Hematopoietic multipotent progenitor cell treated with erythropoietin and hydrocortisone succinate and interleukin-3 and kit ligand, for 6 days (in vitro differentiated cells): ENCODE measurements at regions not wholly inside any gene's neighbourhood (a gene's known extent, or its start where the extent isn't known, plus 50 kb on each side); places are given as distances from the start of the nearest gene placed in this dataset.
A peak's percentile ranks its signal among the peaks of the same experiment; 100 is the strongest.
"Not testable (repeated sequence)": the region's sequence is repeated elsewhere in the genome, so short reads cannot be mapped to it uniquely, and the experiment has no call there.

ENCODE experiments used
- DNase-seq: peaks from one replicate; pipeline ENCODE4 v3.0.0-alpha.2; 2015

DNA sequence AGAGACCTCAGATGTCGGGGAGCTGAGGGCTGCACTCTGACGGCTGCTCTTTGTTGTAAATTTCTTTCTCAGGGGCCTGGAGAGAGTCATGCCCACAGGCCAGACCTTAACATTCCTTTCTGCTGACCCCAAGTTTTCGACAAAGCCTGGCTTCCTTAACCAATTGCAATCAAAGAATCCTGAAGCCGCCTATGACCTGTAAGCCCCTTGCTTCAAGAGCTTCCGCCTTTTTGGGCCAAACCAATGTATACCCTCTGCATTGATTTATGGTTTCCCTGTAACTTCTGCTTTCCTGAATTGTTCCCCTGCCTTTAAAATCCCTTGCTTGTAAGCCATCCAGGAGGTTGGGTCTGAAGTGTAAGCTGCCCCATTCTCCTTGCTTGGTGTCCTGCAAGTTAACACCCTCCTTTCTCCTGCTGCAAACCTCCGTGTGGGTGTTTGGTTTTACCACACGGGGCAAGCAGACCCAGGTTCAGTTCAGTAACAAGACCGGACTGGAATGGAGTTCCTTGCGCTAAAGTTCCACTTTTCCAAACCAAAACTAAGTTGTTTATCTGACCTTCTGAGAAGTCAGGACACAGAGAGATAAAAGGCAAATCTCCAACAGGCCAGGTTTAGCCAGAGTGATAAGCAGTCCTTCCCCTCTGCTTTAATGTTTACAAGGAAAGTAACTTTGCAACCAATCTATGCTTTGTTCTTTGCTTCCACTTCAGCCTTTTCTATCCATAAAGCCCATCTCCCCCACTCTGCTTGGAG lies 141.6 kb downstream of the KCNJ12 start:
- DNase-seq = peak; percentile 5

- no peak for DNase-seq
Observed at GRCh38 chr17:21522755-21523336, 146.7 kb downstream of the KCNJ12 start.

- DNase-seq = no peak
Observed at GRCh38 chr17:21523497-21524210, 147.5 kb downstream of the KCNJ12 start.

DNA sequence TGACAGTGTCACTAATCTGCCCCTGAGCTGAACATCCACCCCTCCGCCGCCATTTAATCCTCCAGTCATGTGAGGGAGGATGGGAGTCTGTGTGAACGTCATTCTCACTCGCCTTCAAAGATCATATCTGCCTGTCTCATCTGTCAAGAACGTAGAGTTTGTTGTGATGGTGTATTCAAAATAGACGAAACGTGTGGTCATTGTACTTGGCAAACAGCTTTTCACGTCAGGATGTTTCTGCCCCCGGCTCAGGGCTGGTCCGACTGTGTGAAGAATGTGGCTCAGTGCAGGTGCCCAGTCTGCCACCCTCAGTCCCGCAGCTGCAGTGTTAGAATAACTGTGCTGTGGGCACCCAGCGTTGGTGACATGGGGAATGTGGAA lies 148.0 kb downstream of the KCNJ12 start:
- DNase-seq = no peak

DNA sequence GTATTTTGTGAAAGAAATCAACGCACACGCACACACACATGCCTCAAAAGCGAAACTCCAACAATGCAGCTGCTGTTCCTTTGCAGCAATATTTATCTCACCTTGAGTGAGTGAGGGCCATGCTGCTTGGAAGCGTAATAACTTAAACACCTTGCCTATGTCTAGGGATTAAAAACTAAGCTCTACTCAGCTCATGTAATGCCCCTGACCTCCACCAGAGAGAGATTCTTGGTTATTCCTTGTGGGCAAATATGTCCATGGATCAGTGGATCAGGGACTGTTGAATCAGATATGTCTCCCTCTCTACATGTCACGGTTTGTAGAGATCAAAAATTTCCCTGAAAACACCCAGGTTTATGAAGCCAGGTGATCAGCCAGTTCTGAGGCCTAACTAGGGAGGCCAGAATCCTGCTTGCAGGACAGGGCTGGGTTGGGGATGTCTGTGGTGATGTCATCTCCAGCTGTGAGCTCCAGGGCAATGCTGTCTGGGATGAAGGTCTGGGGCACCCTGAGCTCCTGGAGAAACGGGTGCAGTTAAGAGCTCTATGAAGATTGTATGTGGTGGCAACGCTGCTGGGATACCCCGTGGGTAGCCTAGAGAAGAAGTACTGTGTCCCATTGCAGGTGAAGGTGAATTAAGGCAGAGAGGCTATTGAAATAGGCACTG lies 149.4 kb downstream of the KCNJ12 start:
- DNase-seq = no peak

- no peak for DNase-seq
Observed at GRCh38 chr17:21528031-21528695, 152.0 kb downstream of the KCNJ12 start.

GRCh38 chr17:21530311-21530710 lies 154.2 kb downstream of the KCNJ12 start:
- DNase-seq = no peak

- no peak for DNase-seq
Observed at GRCh38 chr17:21530841-21531240, 154.7 kb downstream of the KCNJ12 start.

DNA sequence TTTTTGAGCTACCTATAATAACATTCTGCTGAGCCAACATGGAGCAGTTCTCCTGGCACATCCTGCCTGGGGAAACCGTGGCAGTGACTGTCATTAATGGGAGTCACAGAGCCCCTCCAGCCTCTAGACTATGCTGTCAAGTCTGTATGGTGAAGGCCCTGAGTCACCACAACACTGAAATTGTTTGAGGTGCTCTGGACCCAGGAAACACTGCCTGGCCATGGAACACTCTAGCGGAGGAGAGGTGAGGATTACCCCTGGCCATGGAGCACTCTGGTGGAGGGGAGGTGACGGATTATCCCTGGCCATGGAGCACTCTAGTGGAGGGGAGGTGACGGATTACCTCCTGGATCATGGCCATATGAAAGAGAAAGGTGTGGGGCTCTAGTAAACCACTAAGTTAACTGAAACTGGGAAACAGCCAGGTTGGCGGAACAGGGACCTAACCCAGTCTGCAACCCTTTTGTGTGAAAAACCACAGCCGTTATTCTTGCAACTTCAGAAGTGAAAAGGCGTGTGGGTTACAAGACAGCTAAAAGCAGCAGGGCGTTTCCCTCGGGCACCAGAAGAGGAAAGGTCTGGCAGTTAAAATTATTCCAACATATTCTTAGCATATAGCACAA lies 156.7 kb downstream of the KCNJ12 start:
- DNase-seq = no peak

- DNase-seq = no peak
Observed at GRCh38 chr17:21535686-21536375, 156.5 kb upstream of the KCNJ18 start.

DNA sequence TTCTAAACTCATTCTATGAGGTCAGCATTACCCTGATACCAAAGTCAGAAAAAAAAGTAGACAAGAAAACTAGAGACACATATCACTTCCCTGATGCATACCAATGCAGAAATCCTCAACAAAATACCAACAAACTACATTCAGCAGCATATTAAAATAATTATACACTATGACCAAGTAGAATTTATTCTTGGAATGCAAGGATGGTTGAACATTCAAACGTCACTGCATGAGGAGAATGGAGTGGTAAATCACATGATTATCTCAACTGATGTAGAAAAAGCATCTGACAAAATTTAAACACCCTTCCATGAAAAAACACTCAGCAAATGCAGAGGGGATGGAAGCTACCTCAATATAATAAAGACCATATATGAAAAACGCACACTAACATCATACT lies 155.0 kb upstream of the KCNJ18 start:
- DNase-seq = no peak

- DNase-seq = no peak
Observed at GRCh38 chr17:21538615-21539014, 153.7 kb upstream of the KCNJ18 start.

- DNase-seq = no peak
Observed at GRCh38 chr17:21539146-21539545, 153.2 kb upstream of the KCNJ18 start.

DNA sequence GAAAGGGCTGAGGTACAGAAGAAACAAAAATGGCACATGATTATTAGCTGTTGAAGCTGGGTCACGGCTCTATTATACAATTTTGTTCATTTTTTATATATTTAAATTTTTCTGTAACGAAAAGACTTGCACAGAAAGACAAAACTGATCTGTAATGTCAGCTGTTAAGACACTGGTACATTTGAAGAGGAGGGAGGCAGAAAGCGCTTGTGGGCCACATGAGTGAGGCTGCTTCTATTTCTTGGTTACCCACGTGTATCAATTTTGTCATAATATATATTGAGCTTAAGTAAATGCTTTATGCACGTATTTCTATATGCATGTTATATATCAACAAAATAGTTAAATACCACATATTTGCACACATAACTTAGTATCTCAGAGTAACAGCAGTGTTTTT lies 151.8 kb upstream of the KCNJ18 start:
- DNase-seq = no peak

GRCh38 chr17:21542070-21542469 lies 150.3 kb upstream of the KCNJ18 start:
- no peak for DNase-seq

GRCh38 chr17:21542991-21543390 lies 149.3 kb upstream of the KCNJ18 start:
- DNase-seq = peak; percentile 5

DNA sequence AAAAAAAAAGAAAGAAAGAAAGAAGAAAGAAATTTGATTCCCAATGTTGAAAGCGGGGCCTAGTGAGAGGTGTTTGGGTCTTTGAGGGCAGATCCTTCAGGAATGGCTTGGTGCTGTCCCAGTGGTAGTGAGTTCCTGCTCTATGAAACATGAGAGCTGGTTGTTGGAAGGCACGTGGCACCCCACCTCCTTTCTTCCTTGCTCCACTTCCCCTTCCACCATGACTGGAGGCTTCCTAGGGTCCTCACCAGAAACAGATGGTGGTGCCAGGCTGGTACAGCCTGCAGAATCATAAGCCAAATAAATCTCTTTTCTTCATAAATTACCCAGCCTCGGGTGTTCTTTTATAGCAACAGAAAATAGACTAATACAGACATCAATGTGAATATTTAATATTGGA lies 147.3 kb upstream of the KCNJ18 start:
- no peak for DNase-seq

DNA sequence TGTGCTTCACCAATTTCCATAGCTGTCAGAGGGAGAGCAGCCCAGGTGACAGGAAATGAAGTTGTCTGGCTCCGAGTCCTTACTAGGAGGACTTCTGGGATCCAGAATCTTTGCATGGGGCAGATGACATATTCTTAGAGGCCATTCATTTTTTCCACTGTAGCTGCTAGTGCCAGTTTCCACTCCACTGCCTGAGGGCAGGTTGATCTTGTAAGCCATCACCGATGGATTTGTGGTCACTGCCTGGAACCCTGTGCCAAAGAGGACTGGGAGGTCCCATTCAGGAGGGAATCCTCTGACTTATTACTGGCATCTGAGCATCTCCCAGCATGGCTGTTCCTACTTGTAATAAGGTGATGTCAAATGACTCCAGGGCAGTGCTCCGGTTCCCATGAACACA lies 144.1 kb upstream of the KCNJ18 start:
- no peak for DNase-seq

DNA sequence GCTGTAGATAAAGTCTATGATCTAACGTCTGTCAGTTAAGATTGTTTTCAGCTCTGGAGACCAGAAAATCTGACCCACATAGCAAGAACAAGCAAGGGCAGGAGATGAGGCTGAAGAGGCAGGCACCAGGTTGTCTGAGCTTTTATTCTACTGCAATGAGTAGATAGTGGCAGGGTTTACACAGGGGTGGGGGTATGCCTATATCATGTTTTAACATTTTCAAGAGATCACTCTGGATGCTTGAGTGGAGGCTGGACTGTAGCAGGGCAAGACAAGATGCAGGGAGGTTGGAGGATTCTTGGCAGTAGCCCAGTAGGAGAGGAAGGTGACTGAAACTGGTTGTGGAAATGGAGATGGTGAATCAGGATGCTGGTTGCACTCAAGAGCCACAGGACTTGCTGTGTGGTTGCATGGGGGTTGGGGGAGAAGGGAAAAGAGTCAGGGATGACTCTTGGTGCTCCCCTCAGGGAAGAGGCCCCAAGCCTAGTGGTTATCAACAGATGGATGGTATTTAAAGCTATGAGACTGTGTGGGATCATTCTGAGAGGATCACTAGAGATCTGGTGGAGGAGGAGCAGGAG lies 143.1 kb upstream of the KCNJ18 start:
- DNase-seq = no peak

GRCh38 chr17:21550031-21550430 lies 142.3 kb upstream of the KCNJ18 start:
- DNase-seq = not testable (repeated sequence)

DNA sequence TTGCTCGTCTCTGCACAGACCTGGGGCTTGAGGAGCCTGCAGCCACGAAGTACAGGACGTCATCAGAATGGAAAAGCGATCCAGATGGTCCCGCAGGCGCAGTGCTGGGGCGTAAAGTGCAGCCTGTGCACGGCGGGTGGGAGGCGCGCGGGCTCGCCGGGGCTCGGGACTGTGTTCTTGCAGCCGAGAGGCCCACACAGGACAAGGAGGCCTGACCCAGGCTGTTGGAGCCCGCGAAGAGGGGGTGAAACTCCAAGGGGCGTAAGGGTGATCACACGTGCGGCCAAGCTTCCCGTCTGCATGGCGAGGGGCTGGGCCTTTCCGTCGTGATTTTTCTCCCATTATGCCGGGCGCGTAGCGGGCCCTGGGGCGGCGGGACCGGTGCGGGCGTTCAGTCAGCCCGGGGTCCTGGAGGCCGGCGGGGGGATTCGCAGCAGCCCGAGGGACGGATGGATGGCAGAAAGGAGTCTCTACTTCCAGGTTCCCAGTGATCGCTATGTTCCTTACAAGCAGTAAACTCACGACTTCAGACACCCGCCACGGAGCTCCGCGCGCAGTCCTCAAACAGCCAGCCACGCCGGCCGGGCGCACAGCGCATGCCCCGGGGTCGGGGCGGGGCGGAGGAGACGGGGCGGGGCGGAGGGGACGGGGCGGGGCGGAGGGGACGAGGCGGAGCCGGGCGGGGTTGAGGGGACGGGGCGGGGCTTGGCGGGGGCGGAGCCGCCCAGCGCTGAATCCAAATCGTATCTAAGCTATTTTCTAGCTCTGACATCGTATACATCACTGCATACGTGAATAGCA lies 141.0 kb upstream of the KCNJ18 start:
- peak; percentile 79 for DNase-seq
